GM12872 (cell line): ENCODE measurements at regions not wholly inside any gene's neighbourhood (a gene's known extent, or its start where the extent isn't known, plus 50 kb on each side); places are given as distances from the start of the nearest gene placed in this dataset.

Experiments
- TF ChIP-seq, protein P1 (sequence below): IDR thresholded peaks from 3 replicates; pipeline ENCODE4 v1.5.1; 2011; ENCODE audit warnings: low read depth, mild to moderate bottlenecking, low read length, moderate library complexity; ENCODE audit not compliant: insufficient read depth

DNA sequence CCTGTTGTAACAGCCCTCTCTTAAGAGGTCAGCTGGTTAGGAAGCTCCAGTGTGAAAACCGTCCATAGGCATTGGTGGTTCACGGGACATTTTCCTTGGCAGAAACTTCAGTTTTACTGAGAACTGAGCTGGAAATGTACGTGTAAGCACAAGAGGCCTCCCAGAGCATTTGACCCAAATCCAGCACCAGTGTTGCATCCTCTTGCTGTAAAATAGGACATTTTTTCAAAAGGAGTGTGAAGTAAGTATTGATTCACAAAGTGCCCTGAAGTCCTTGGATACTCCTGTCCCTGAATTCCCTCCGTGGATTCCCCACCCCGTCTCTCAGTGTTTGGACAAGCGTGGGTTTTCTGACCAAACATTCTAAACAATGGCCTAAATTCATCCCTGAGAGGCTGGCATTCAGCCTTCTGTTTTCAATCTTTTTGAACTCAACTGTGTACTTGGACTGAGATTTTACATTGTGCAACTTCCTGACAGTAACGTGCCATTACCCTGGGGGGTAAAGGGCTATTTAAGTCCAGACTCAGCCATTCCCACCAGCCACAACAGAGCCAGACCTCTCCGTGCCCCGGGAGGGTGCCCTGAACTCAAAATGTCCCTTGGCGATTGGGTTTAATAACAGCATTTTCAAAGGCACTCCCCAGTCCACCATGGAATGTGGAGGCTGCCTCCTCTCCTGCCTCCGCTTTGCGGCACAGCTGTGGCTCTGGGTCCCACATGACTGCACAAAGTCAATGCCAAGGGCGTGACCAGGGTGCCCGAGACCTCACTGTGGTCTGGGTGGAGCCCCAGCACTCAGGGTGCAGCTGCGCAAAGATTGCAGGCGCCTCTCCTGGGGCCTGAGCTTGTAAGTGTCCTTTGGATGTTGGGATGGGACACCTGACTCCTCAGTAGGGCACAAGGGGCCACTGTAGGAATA, 92.7 kb upstream of the AFDN start:
- TF ChIP-seq, protein P1, sequence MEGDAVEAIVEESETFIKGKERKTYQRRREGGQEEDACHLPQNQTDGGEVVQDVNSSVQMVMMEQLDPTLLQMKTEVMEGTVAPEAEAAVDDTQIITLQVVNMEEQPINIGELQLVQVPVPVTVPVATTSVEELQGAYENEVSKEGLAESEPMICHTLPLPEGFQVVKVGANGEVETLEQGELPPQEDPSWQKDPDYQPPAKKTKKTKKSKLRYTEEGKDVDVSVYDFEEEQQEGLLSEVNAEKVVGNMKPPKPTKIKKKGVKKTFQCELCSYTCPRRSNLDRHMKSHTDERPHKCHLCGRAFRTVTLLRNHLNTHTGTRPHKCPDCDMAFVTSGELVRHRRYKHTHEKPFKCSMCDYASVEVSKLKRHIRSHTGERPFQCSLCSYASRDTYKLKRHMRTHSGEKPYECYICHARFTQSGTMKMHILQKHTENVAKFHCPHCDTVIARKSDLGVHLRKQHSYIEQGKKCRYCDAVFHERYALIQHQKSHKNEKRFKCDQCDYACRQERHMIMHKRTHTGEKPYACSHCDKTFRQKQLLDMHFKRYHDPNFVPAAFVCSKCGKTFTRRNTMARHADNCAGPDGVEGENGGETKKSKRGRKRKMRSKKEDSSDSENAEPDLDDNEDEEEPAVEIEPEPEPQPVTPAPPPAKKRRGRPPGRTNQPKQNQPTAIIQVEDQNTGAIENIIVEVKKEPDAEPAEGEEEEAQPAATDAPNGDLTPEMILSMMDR: no peak

DNA sequence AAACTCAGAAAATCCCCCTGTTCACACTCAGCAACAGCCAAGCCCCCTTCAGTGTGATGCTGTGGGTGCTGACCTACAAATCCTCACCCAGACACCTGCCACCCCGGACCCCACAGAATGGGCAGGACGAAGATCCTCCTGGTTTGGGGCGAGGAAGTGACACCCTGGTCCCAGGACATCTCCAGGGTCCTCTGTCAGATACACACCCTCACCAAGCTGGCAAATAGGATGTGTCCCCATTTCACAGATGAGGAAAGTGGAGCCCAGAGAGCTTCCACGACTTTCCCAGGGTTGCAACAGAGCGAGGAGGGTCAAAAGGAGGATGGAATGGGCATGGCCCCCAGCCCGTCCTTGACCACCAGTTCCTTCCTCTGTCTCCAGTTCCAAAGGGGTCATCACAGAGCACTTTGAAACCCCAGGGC, 92.0 kb upstream of the AFDN start:
- TF ChIP-seq, protein P1: no peak

DNA sequence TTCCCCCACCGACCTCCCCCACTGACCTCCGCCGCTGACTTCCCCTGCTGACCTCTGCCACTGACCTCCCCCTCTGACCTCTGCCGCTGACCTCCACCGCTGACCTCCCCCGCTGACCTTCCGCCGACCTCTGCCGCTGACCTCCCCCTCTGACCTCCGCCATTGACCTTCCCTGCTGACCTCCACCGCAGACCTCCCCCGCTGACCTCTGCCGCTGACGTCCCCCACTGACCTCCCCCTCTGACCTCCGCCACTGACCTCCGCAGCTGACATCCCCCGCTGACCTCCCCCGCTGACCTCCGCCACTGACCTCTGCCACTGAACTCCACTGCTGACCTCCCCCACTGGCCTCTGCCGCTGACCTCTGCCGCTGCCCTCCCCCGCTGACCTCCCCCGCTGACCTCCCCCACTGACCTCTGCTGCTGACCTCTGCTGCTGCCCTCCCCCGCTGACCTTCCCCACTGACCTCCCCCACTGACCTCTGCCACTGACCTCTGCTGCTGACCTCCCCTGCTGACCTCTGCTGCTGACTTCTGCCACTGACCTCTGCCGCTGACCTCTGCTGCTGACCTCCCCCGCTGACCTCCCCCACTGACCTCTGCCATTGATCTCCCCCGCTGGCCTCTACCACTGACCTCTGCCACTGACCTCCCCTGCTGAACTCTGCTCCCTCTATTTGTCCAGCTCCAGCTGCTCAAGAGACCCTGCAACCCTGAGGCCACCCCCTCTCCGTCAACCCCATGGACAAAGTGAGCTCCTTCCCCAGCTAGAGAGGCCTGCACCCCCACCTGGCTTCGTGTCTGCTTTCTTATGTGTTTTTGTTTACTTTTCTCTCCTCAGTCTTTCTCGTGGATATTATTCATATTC, 91.4 kb upstream of the AFDN start:
- TF ChIP-seq, protein P1: no peak

DNA sequence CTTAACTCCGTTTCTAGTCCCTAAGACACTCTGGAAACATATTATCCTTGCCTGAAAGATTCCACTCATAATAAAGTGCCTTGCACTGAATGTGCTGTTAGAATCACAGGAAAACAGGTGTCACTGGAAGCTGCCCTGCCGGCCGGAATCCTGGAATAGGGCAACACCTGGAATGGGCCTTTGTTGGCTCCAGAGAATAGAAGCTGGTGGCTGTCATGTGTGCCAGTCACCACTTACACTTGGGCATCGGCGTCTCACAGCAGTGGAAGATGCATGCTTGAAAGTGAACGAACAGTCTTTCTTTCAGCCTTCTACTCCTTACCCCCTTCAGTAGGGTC, 90.8 kb upstream of the AFDN start:
- TF ChIP-seq, protein P1: no peak

DNA sequence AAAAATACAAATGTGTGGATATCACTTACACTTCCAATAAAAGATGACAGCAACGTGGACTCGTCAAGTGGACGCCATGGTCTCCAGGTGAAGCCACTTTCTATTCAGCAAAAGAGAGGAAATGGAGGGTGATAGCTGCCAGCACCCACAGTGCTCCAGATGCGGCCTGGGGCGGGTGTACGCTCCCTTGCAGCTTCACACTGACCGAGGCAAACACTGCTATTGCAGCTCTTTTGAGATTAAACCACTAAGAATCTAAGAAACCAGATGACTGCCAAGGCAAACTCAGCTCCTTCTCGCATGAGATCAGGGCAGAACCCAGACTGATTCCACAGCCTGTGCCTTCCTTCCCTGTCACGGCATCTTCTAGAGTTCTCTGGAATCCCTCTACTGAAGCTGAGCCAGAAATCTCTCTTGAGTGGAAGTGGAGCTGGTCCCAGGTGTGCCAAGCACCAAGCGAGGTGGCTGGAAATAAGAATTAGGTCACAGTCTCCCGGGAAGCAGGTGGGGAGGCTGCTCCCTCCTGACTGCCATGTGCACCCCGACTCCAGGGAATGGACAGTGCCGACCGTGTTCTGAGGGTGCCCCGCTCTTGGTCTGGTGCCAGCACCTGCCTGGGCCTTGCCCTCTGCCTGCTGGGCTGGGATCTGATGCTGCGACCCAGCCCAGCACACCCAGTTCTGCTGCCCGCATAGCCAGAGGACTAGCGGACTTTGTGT, 90.1 kb upstream of the AFDN start:
- TF ChIP-seq, protein P1: no peak

DNA sequence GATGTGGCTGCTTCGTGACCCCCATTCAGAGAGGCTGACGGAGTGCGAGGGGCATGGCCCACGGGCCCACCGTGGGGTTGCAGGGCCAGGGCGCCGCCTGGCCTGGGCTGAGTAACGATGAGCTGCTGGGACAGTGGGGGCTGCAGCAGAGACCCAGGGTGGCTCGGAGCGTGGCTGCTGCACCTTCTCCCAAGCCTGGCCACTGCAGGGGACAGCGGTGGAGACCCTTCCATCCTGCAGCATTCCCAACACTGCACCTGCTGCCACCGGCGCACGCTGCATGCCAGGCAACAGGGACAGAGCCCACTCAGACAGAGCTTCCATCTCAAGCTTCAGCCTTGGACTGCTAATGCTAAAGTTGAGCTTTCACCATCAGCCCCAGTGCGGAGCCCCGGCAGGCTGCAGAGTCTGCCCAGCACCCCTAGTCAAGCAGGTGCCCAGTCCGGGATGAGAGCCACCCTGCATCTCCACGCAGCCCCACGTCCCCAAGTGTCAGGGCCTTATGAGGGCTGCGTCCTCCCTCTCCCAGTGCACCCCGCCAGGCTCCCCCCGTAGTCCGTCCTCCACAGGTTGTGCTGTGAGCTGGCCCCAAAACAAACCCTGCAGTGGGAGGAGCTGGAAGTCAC, 89.4 kb upstream of the AFDN start:
- TF ChIP-seq, protein P1: no peak
